ENCODE measurements at regions not wholly inside any gene's neighbourhood (a gene's known extent, or its start where the extent isn't known, plus 50 kb on each side); places are given as distances from the start of the nearest gene placed in this dataset.
A peak's percentile ranks its signal among the peaks of the same experiment; 100 is the strongest.

DNA sequence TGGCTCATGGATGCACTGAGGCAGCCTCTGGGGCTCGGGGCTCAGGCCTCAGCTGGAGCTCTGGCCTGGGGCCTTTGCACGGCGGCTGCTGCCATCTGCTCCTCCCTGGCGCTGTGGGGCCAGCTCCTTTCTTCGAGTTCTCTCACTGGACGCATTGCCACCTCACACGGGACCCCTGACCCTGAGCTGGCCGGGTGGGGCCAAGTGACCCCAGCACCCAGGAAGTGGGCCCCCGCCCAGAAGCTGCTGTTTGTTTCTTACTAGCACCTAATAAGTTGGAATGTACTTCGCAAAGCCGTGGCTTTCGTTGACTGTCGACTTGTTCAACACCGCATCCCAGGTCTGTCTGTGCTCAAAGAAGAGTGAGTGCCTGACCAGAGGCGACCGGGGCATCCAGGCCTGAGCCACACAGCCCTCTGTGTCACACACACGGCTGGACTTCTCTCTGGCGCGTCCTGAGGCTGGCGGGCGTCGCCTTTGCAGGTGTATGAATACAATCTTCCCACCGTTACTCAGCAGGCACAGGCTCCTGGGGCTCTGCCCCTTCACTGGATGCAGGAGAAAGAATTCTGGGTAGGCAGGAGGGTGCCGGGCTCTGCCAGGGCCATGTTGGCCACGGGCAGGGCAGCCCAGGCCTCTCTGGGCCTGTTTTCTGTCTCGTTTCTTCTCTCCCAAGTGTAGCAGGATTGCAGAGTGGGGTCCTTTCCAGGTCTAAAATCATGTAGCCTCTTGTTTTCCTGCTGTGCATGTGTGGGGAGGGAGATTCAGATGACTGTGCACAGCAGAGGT lies 112.9 kb downstream of the DLL1 start:
- no peak for DNase-seq (ENCODE audit: low read depth)

DNA sequence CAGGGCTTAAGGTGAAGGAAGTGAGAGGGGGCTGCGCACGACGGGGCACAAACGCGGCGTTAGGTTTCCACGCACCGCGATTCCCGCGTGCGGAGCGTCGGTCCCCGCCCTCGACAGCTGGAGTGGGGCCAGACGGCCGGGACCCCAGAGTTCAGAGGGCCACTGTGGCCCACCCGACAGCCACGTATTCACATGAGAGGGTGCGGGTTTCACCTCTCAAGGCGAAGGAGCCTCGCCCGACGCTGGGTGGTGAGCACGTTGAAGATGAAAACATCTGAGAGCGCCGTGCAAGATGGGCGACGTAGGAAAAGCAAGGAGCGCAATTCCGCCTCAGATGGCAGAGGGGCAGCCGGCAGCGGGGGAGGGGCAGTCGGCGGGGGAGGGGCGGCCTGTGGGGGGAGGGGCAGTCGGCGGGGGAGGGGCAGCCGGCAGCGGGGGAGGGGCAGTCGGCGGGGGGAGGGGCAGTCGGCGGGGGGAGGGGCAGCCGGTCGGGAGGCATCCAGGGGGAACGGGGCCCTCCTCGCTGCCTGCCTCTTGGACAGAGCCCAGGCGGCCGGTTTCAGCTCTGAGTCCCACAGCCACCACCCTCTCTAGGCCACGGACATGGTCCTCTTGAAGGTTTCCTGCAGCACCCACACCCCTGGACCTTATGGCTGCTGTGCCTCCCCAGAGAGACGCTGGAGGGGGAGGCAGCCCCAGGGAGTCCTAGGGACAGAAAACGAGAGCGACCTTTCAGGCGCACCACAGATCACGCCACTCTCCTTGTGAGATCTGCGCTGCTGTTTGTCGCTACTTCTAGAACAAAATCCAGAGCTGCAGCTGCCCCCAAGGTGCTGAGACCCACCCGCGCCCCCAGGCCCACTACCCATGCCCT lies 113.7 kb downstream of the DLL1 start:
- peak; percentile 20 for DNase-seq (ENCODE audit: low read depth)

GRCh38 chr6:170176136-170176897 lies 114.6 kb downstream of the DLL1 start:
- no peak for DNase-seq (ENCODE audit: low read depth)

DNA sequence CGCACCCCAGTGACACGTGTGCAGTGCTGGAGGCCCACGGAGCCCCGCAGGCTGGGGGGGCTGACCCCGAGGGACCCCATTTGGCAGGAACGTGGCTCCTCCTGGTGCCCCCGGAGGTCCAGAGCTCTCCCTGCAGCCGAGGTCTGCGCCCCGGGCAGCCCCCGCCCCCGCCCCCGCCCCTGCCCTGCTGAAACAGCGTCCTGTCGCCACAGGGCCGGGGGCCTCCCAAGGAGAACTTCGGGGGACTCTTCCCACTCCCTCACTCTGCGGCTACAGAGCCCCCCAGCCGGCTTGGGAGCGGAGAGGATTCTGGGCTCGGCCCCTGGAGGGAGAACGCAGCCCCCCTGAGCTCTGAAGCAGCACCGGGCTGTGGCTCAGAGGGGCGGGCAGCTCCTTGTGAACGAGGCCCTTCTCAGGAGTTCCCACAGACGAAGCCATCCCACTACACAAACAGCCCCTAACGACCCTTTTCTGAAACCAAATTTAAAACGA lies 115.2 kb downstream of the DLL1 start:
- DNase-seq (ENCODE audit: low read depth), result no peak

- DNase-seq (ENCODE audit: low read depth), result no peak
Measured at GRCh38 chr6:170174771-170175643, 115.9 kb downstream of the DLL1 start.

DNA sequence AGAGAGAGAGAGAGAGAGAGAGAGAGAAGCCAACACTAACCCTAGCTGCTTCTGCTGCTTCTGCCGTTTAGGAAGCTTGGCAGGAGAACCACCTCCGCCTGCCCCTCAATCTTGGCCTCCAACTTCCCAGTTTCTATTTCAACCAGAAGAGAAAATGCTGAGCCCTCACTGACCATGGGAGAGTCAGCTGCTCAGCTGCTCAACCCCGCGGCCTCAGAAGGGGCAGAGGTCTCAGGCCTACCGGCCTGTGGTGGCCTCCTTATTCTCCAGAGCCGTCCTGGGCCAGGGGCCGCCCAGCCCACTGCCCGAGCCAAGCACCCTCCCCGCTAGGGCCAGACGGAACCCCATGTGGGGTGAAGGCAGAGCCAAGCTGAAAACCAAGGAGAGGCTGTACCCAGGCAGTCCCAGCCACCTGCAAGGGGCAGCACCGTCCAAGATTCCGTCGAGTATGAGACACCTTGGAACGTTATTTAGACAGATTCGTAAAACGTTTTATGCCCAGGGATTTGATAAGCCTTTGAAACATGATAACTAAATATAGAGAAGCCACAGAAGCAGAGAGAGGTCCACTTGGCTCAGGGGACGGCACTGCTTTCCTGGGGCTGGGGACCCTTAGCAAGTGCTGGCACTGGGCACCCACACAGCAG lies 116.6 kb downstream of the DLL1 start:
- no peak for DNase-seq (ENCODE audit: low read depth)

GRCh38 chr6:170173335-170173881 lies 117.5 kb downstream of the DLL1 start:
- DNase-seq (ENCODE audit: low read depth), result no peak

DNA sequence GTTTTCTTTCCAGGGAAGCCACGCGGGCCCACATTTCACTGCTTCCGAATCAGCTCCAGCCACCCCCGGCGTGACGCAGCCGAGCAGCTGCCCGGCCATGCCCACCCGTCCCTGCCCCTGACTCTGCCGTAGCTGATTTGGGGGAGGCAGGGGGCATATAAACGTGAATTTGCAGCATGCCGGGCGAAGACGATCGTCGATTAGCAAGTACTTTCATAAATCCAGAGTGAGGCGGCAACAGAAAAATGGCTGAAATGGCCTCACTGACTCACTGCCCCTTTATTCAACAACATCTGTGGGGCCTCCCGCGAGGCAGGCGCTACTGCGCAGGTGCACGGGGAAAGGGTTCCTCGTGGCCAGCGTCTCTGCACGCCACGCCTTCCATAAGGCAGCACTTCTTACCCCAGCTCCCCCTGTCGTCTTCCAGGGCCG lies 118.0 kb downstream of the DLL1 start:
- no peak for DNase-seq (ENCODE audit: low read depth)

GRCh38 chr6:170172392-170172791 lies 118.5 kb downstream of the DLL1 start:
- DNase-seq (ENCODE audit: low read depth), result no peak

- no peak for DNase-seq (ENCODE audit: low read depth)
Measured at GRCh38 chr6:170167657-170168159, 123.2 kb downstream of the DLL1 start.

DNA sequence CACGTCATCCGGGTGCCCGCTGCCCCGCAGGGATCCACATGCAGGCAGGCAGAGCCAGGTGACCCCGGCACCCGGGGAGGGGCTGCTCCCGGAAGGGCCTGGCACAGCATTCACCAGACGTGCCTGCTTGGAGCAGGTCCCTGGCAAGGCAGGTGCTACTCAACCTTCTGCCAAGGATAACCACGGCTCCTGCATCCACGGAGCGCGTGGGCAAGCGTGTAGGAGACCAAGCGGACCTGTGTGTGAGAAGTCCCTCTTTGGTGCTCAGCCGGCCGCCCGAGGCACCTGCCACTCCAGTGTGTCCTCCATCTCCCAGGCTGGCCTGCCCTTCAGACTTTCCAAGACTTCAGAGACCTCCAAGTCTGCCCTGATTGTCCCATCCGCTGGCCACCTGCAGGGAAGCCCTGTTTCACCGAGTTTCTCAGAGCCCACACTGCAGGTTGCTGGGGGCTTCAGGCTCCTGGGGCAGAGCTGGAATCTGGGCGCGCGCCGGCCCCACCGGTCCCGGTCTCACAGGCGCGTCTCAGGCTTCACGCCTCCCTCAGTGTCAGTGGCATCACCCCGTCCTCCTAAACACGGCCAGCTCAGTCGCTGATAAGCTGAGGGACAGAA lies 124.3 kb downstream of the DLL1 start:
- no peak for DNase-seq (ENCODE audit: low read depth)

GRCh38 chr6:170165471-170166117 lies 125.3 kb downstream of the DLL1 start:
- DNase-seq (ENCODE audit: low read depth), result no peak

DNA sequence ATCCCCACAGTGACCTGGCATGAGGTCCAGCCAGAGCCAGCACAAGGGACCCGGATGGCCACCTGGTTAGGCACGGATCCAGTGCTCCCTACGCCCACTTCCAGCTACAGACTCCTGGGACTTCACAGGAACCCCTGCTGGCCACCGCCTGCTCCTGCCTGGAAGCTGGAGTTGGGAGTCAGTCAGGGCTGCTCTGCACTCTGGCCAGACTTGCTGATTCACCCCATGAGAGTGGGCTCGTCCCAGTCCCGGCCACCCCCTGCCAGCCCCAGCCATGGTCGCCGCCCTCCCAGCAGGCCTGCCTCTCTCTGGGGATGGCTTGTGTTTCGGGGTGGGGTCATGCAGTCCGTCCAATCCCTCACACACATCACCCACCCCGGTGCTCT lies 125.8 kb downstream of the DLL1 start:
- DNase-seq (ENCODE audit: low read depth), result no peak

GRCh38 chr6:170164271-170164900 lies 126.5 kb downstream of the DLL1 start:
- no peak for DNase-seq (ENCODE audit: low read depth)

DNA sequence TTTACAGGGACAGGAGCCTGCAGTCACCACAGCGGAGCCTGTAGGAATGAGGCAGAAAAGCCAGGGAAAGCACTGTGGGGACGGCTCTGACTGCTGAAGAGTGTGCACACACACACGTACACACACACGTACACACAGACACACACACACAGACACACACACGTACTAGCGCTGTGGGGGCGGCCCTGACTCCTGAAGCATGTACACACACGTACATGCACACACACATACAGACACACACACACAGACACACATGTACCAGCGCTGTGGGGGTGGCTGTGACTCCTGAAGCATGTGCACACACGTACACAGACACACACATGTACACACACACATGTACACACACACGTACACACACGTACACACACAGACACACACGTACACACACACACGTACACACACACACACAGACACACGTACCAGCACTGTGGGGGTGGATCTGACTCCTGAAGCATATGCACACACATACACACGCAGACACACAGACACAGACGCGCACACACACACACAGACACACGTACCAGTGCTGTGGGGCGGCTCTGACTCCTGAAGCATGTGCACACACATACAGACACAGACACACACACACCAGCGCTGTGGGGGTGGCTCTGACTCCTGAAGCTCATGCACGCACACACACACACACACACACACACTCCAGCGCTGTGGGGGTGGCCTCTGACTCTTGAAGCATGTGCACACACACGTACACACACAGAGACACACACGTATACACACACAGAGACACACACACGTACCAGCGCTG lies 127.3 kb downstream of the DLL1 start:
- DNase-seq (ENCODE audit: low read depth), result no peak

GRCh38 chr6:170162775-170163404 lies 128.0 kb downstream of the DLL1 start:
- DNase-seq (ENCODE audit: low read depth), result no peak

DNA sequence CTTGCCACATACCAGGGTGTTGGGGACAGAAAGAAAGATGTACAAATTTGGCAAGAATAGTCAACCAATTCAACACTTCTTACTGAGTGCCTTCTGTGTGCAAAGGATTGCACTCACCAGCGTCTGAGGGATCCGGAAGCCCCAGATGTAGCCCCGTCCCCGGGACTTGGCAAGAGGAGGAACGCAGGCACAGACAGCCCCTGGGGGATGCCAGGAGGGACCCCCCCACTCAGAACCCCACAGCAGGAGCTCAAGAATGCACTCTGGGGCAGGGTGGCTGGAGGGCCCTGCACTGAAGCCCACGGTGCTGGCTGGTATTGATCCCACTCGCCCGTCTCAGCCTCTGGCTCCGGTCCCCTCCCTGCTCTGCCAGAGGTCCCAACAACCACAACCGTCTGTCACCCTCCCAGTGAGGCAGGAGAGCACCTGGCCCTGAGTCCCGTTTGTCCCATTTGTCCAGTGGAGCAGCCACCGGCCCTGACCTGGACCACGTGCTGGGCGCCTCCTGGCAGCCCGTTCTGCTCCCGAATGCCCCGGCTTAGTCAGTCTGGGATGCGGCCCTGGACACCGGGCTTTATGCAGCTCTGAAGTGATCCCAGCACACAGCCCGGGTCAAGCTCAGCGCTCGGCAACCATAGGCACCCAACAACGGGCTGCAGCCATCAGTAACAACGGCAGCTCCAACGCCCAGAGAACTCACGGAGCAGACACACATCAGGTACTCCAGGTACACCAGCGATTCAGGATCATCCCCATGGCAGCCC lies 128.7 kb downstream of the DLL1 start:
- no peak for DNase-seq (ENCODE audit: low read depth)
